DND-41 (cell line): ENCODE measurements at regions not wholly inside any gene's neighbourhood (a gene's known extent, or its start where the extent isn't known, plus 50 kb on each side); places are given as distances from the start of the nearest gene placed in this dataset.

ENCODE experiments used
- ATAC-seq: fragments of 200-7000 bp; cut with Tn5 transposase; 3 replicates; pipeline ENCODE4 v1.9.1; 2021; ENCODE audit warnings: low read depth; ENCODE audit not compliant: insufficient read depth
- DNase-seq: peaks from one replicate; pipeline ENCODE4 v3.0.0-alpha.2; 2020
- H2AFZ ChIP-seq: 2 replicates; pipeline ENCODE4 v1.6.0; 2012; ENCODE audit warnings: low read depth, low read length
- H3K27ac ChIP-seq: 2 replicates; pipeline ENCODE4 v1.5.1; 2012; ENCODE audit warnings: low read length, inconsistent platforms
- H3K27me3 ChIP-seq: fragments of 200-600 bp; sonication (generic); 2 replicates; pipeline ENCODE4 v1.6.0; 2012; ENCODE audit warnings: low read length, mild to moderate bottlenecking, inconsistent platforms; ENCODE audit not compliant: insufficient read depth, poor library complexity
- H3K36me3 ChIP-seq: 2 replicates; pipeline ENCODE4 v1.5.1; 2012; ENCODE audit warnings: low read length, inconsistent platforms; ENCODE audit not compliant: insufficient read depth
- H3K4me1 ChIP-seq: 2 replicates; pipeline ENCODE4 v1.5.1; 2012; ENCODE audit warnings: mild to moderate bottlenecking, low read length; ENCODE audit not compliant: insufficient read depth
- H3K4me2 ChIP-seq: 2 replicates; pipeline ENCODE4 v1.6.0; 2012; ENCODE audit warnings: mild to moderate bottlenecking, moderate library complexity, low read length, inconsistent platforms; ENCODE audit not compliant: insufficient read depth
- H3K4me3 ChIP-seq, 2 experiments: fragments of 200-600 bp in 1 of 2; shearing (Covaris generic) in 1 of 2; 2 replicates each; pipeline ENCODE4 v1.5.1; 2012 to 2016; ENCODE audit warnings: inconsistent platforms in 2 of 2, low read length in 2 of 2, mild to moderate bottlenecking in 2 of 2, low read depth in 1 of 2, moderate library complexity in 1 of 2
- H3K79me2 ChIP-seq: 2 replicates; pipeline ENCODE4 v1.6.0; 2012; ENCODE audit warnings: low read length, inconsistent platforms; ENCODE audit not compliant: insufficient read depth
- H3K9ac ChIP-seq: 2 replicates; pipeline ENCODE4 v1.6.0; 2012; ENCODE audit warnings: low read depth, mild to moderate bottlenecking, inconsistent platforms, low read length, moderate library complexity
- H3K9me3 ChIP-seq: 2 replicates; pipeline ENCODE4 v1.5.1; 2012; ENCODE audit warnings: low read length, moderate library complexity, mild to moderate bottlenecking, inconsistent platforms; ENCODE audit not compliant: insufficient read depth, severe bottlenecking
- H4K20me1 ChIP-seq: 2 replicates; pipeline ENCODE4 v1.6.0; 2012; ENCODE audit warnings: low read length; ENCODE audit not compliant: insufficient read depth
- EZH2 ChIP-seq: IDR thresholded peaks from 3 replicates; pipeline ENCODE4 v1.6.1; 2012; ENCODE audit warnings: borderline replicate concordance, low read depth, mild to moderate bottlenecking, moderate library complexity, low read length, inconsistent platforms; ENCODE audit not compliant: severe bottlenecking
- TF ChIP-seq, protein P1 (sequence below): IDR thresholded peaks from 2 replicates; pipeline ENCODE4 v1.5.1; 2012; ENCODE audit warnings: borderline replicate concordance, low read length, moderate library complexity, mild to moderate bottlenecking; ENCODE audit not compliant: poor library complexity, severe bottlenecking; ENCODE audit errors: extremely low read depth

DNA sequence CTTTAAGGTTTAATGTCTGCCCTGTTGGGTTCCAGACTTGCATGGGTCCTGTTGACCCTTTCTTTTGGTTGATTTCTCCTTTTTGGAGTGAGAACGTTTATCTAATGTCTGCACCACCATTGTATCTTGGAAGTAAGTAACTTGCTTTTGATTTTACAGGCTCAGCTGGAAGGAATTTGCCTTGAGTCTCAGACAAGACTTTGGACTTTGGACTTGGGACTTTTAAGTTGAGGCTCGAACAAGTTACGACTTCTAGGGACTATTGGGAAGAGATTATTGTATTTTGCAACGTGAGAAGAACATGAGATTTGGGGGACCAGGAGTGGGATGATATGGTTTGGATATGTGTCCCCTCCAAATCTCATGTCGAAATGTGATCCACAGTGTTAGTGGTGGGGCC, 267.7 kb downstream of the GLI2 start:
- DNase-seq (no peak), ATAC-seq (no peak)
- no peaks in the 10 kb centered on the region for H3K9me3 ChIP-seq

GRCh38 chr2:121004359-121004758, 268.7 kb downstream of the GLI2 start:
- Histone ChIP-seq H3K4me2 (no peak overlapping the region), H3K9me3 (no peaks in the 10 kb centered on the region), H4K20me1 (no peaks in the 10 kb centered on the region), H3K4me3 (no peak overlapping the region), H3K9ac (no peak overlapping the region), H2AFZ (no peak overlapping the region), H3K27ac (no peak overlapping the region), H3K27me3 (peaks cover under 1% of the 10 kb centered on the region), H3K4me1 (no peaks in the 10 kb centered on the region), H3K36me3 (no peaks in the 10 kb centered on the region), H3K79me2 (no peaks in the 10 kb centered on the region)
- no peak for DNase-seq
- TF ChIP-seq, protein P1, sequence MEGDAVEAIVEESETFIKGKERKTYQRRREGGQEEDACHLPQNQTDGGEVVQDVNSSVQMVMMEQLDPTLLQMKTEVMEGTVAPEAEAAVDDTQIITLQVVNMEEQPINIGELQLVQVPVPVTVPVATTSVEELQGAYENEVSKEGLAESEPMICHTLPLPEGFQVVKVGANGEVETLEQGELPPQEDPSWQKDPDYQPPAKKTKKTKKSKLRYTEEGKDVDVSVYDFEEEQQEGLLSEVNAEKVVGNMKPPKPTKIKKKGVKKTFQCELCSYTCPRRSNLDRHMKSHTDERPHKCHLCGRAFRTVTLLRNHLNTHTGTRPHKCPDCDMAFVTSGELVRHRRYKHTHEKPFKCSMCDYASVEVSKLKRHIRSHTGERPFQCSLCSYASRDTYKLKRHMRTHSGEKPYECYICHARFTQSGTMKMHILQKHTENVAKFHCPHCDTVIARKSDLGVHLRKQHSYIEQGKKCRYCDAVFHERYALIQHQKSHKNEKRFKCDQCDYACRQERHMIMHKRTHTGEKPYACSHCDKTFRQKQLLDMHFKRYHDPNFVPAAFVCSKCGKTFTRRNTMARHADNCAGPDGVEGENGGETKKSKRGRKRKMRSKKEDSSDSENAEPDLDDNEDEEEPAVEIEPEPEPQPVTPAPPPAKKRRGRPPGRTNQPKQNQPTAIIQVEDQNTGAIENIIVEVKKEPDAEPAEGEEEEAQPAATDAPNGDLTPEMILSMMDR, result no peak
- no peak for TF ChIP-seq EZH2
- no peak for ATAC-seq

More for the DNA sequence above, 267.7 kb downstream of the GLI2 start:
- Histone ChIP-seq H3K9ac (no peak overlapping the region), H3K36me3 (no peaks in the 10 kb centered on the region), H2AFZ (no peak overlapping the region), H3K27ac (no peak overlapping the region), H3K4me3 (no peak overlapping the region), H3K4me2 (no peak overlapping the region), H4K20me1 (no peaks in the 10 kb centered on the region), H3K4me1 (no peaks in the 10 kb centered on the region), H3K27me3 (no peaks in the 10 kb centered on the region), H3K79me2 (no peaks in the 10 kb centered on the region)
- no peak for TF ChIP-seq EZH2
- TF ChIP-seq, protein P1, result no peak

DNA sequence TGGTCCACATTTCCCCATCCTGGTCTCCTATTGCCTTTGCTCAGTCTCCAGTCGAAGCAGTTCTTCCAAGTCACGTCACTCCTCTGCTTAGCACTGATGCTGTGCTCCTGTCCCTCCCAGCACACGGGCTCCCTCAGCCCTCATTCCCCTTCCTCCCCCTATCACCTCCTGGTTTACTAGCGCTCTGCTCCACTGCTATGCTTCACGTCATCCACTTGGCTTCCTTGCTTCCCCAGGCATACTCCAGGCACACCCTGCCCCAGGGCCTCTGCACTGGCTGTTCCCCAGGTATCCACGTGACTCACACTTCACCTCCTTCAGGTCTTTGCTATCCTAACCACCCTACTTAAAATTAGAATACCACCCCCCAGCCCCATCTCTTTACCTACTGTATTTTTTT, 269.3 kb downstream of the GLI2 start:
- DNase-seq (no peak), ATAC-seq (no peak)
- H2AFZ ChIP-seq, result no peak overlapping the region
- no peak overlapping the region for H3K4me2 ChIP-seq
- no peak overlapping the region for H3K9ac ChIP-seq
- no peaks in the 10 kb centered on the region for H4K20me1 ChIP-seq
- no peaks in the 10 kb centered on the region for H3K9me3 ChIP-seq
- H3K27ac ChIP-seq, result no peak overlapping the region
- no peaks in the 10 kb centered on the region for H3K79me2 ChIP-seq
- no peak for TF ChIP-seq EZH2
- TF ChIP-seq, protein P1, result no peak
- no peak overlapping the region for H3K4me3 ChIP-seq
- no peaks in the 10 kb centered on the region for H3K36me3 ChIP-seq
- no peaks in the 10 kb centered on the region for H3K4me1 ChIP-seq
- peaks cover 3% of the 10 kb centered on the region for H3K27me3 ChIP-seq

GRCh38 chr2:121005453-121005852, 269.8 kb downstream of the GLI2 start:
- no peaks in the 10 kb centered on the region for H3K79me2 ChIP-seq
- H3K4me3 ChIP-seq, result no peak overlapping the region
- no peak for ATAC-seq
- H3K4me2 ChIP-seq, result no peak overlapping the region
- no peak for DNase-seq
- no peak overlapping the region for H2AFZ ChIP-seq
- H3K27me3 ChIP-seq, result peaks cover 3% of the 10 kb centered on the region
- H4K20me1 ChIP-seq, result no peaks in the 10 kb centered on the region
- no peak overlapping the region for H3K27ac ChIP-seq
- TF ChIP-seq EZH2, result no peak
- TF ChIP-seq, protein P1, result no peak
- no peak overlapping the region for H3K9ac ChIP-seq
- no peaks in the 10 kb centered on the region for H3K4me1 ChIP-seq
- H3K36me3 ChIP-seq, result no peaks in the 10 kb centered on the region
- no peaks in the 10 kb centered on the region for H3K9me3 ChIP-seq
